GM12878 (cell line): ENCODE measurements at regions not wholly inside any gene's neighbourhood (a gene's known extent, or its start where the extent isn't known, plus 50 kb on each side); places are given as distances from the start of the nearest gene placed in this dataset.

Experiments
- IKZF1 ChIP-seq: fragments of 450-650 bp; conservative IDR thresholded peaks from 2 replicates; pipeline ENCODE4 v1.6.1; 2017; ENCODE audit warnings: antibody characterized with exemption, mild to moderate bottlenecking
- IRF5 ChIP-seq: fragments of 450-650 bp; IDR thresholded peaks from 2 replicates; pipeline ENCODE4 v1.6.1; 2017; ENCODE audit warnings: borderline replicate concordance
- JUNB ChIP-seq: IDR thresholded peaks from 2 replicates; pipeline ENCODE4 v1.6.1; 2016; ENCODE audit warnings: antibody characterized with exemption, mild to moderate bottlenecking
- NR2F1 ChIP-seq: fragments of 450-650 bp; conservative IDR thresholded peaks from 2 replicates; pipeline ENCODE4 v1.6.1; 2017; ENCODE audit warnings: mild to moderate bottlenecking
- PBX3 ChIP-seq: IDR thresholded peaks from 2 replicates; pipeline ENCODE4 v1.6.1; 2011; ENCODE audit warnings: mild to moderate bottlenecking, low read depth, low read length, moderate library complexity; ENCODE audit not compliant: insufficient replicate concordance
- RBBP5 ChIP-seq: fragments of 200-600 bp; sonication (generic); conservative IDR thresholded peaks from 2 replicates; pipeline ENCODE4 v1.6.1; 2016
- RFX5 ChIP-seq: IDR thresholded peaks from 2 replicates; pipeline ENCODE4 v1.6.1; 2011; ENCODE audit warnings: low read depth, low read length, improper control_type of control experiment
- SUZ12 ChIP-seq: fragments of 200-600 bp; sonication (generic); IDR thresholded peaks from one replicate; pipeline ENCODE4 v1.6.1; 2018; ENCODE audit warnings: antibody characterized with exemption, mild to moderate bottlenecking; ENCODE audit not compliant: unreplicated experiment
- USF2 ChIP-seq: IDR thresholded peaks from 2 replicates; pipeline ENCODE4 v1.6.1; 2011; ENCODE audit warnings: low read depth, low read length, improper control_type of control experiment, borderline replicate concordance

- TF ChIP-seq IRF5: no peak
- TF ChIP-seq RFX5: no peak
- no peak for TF ChIP-seq NR2F1
- TF ChIP-seq RBBP5: no peak
- no peak for TF ChIP-seq JUNB
- no peak for TF ChIP-seq USF2
- TF ChIP-seq IKZF1: no peak
- no peak for TF ChIP-seq PBX3
- TF ChIP-seq SUZ12: no peak
These were observed 505.3 kb upstream of the CDH5 start (continued) for GRCh38 chr16:65861131-65861731.
